CD4-positive, alpha-beta T cell treated with Interleukin-6 at 100 ng/mL for 8 hours (primary cell): ENCODE measurements at regions not wholly inside any gene's neighbourhood (a gene's known extent, or its start where the extent isn't known, plus 50 kb on each side); places are given as distances from the start of the nearest gene placed in this dataset.
"Not testable (repeated sequence)": the region's sequence is repeated elsewhere in the genome, so short reads cannot be mapped to it uniquely, and the experiment has no call there.

ENCODE experiments used
- DNase-seq: peaks from one replicate; pipeline ENCODE4 v3.0.0-alpha.2; 2020; ENCODE audit warnings: mixed read lengths, low spot score

DNA sequence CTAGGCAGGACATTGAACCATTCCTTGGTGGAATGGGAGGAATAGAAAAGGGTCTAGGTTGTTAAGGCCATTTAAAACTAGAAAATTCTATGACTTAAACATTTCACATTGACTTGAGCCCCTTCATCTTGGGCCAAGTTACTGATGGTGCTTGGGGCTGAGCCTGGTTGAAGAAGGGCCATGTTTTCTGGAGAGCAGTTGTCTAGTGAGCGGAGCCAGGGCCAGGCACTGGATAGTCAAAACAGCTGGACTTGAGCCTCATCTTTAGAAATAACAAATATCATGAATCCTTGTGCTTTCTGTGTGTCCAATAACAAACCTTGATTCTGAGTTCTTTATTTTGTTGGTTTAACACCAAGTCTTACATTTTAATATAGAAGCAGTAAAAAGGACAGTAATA is 134.6 kb upstream of the TCF21 start:
- DNase-seq = no peak

DNA sequence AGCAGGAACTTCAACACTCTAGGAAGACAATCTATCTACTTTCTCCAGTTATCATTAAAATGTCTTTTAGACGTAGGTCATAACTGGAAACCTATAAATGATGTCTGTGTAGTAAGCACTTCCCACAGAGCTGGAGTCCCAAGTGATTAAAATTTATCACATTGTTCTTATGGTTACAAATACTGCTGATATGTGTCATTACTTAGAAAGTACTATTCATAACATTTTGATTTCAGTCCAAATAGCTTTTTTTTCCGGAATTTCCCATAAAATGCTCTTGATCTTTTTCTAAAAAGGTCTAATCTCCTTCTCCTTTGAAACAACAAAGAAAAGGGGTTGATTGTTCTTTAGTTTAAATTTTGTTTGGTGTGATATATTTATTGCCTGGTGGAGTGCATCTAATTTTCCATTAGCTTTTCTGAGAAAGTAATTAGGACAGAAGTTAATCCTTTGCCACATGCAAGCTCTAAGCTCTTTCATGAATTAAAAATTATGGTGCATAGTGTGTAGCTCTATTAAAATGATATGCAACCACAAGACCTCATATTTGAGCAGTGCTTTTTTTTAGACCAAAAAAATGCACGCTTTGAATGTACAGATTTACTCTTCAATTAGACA is 132.7 kb upstream of the TCF21 start:
- no peak for DNase-seq

- no peak for DNase-seq
These were observed 131.6 kb upstream of the TCF21 start for GRCh38 chr6:133757335-133757734.

GRCh38 chr6:133758815-133759335 is 130.0 kb upstream of the TCF21 start:
- no peak for DNase-seq

- no peak for DNase-seq
These were observed 129.4 kb upstream of the TCF21 start for GRCh38 chr6:133759524-133759923.

GRCh38 chr6:133761706-133762105 is 127.2 kb upstream of the TCF21 start:
- no peak for DNase-seq

DNA sequence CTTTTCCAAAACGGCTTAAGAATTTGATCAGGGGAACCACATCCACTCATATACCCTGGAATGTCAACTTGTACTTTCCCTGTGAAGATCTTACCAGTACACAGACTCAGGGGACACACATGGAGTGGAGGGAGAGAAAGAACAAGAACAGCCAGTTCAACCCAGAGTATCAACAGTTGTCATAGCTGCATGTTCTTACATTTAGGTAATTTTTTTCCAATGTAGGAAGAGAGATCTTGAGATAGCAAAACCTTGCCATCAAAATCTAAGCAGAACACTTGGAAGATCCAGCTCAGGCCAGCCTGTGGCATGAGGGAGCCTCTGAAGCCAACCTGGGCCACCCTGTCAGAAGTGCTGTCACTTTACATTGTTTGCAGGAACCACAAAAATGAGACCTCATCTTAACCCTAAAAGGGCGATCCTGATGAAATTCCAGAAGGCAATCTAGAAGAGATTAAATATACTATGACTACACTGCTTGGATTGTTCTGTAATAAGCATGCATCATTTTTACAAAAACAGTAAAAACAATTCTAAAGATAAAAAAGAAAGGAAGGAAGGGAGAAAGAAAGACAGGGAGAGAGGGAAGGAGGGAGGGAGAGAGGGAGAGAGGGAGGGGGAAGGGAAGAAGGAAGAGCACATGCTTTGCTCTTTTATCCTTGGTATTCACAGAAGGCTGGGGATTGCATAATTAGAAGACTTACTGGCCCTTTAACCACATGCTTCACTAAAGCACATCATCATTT is 124.7 kb upstream of the TCF21 start:
- DNase-seq = no peak

GRCh38 chr6:133764754-133765208 is 124.1 kb upstream of the TCF21 start:
- no peak for DNase-seq

DNA sequence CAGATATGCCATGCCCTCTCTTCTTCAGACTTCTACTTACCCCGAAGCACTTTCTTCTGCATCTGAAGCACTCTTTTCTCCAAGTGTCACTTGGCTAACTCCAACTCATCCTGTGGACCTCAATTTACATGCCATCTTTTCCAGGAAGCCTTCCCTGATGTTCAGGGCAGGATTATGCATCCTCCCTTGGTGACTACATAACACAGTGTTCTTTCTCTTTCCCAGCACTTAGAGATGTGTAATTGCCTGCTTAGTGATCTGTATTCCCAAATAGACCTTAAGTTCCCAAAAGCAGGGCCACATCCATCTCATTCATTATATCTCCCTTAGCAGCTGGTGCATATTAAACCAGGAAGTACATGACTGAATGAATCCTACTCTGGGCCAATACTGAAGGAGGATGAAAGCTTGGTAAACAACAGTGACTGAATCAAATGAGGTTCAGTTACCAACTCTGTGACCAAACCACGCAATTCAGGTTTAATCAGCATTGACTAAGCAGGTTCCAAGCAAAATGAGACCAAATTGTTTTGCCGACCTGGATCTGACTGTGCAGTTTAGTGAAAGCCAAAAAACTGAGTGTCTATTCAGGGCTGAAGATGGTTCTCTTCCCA is 121.4 kb upstream of the TCF21 start:
- no peak for DNase-seq

DNA sequence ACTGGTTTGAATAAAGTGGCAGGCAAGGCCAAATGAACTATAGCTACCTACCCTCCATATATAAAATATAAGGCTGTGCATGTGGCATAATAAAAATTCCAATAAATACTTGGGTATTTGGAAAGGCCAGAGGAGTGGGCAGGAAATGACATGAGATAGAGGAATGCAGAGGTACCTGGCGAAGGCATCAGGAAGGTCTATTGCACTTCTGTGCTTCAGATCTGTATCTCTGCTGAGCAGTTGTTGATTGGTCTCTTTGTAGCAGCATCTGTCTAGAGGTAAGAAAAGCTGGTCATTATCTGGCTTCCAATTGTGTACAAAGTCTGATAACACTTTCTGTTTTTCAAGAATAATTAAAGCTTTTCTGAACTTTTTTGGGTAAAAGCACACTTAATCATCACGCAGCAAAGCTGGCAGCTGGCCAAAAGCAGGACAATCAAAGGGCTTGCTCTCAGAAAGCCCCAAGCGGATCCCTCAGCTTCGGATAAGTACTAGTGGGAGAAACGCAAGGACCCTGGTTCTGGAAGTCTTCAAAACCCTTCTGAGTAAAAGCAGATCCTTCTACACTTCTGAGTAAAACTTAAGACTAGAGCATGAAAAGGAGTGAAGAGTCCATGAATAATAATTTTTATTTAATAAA is 120.1 kb upstream of the TCF21 start:
- DNase-seq = no peak

DNA sequence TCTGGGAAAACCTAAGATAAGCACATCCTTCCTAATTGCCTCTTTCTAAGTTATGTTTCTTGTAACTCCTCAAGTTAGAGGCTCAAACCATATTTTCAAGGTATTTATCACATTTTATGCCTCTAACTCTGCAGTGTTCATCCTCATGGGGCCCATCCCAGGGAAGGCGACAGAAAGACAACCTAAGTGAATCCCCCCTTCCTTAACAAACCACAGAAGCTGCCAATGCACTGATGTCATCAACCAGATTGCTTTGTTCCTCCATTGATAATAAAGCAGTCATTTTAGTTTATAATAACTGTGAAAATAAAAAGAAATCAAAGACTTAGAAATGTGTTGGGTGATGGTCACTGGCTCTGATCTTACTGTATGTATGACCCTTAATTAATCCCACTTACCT is 119.5 kb upstream of the TCF21 start:
- DNase-seq = no peak

DNA sequence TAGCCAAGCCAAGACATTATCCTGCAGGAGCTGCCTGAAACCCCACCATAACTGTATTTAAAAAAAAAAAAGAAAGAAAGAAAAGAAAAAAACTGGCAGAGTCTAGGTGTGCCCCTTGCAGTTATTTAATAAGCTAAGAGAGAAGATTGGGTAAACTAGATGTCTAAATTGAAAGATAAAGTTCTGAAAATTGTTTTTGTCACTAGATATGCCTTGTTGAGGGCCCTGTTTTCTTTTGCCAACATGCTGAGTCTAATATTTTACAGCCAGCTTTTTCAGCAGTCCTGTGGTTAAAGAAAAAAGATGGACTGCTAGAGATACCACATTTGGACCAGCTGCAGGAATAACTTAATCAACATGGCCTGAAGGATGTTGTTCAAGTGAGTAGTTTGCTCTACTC is 116.3 kb upstream of the TCF21 start:
- DNase-seq = no peak

DNA sequence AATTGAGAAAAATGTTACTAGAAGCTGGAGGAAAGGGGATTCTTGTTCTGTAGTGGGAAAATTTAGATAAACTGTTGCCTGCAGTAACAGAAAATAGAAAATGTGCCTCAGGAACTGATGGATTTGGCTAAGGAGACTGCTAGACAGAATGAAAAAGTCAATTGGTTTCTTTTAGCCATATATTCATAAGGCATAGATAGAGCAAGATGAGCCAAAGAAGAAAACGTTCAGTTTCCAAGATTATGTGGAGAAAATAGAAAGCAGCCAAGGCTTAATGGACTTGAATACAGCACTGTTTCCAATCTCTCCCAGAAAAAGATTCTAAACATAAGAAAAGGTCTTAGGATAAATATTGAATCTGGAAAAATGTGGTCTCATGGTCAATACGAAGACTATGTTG is 115.1 kb upstream of the TCF21 start:
- no peak for DNase-seq

GRCh38 chr6:133774356-133774755 is 114.6 kb upstream of the TCF21 start:
- no peak for DNase-seq

DNA sequence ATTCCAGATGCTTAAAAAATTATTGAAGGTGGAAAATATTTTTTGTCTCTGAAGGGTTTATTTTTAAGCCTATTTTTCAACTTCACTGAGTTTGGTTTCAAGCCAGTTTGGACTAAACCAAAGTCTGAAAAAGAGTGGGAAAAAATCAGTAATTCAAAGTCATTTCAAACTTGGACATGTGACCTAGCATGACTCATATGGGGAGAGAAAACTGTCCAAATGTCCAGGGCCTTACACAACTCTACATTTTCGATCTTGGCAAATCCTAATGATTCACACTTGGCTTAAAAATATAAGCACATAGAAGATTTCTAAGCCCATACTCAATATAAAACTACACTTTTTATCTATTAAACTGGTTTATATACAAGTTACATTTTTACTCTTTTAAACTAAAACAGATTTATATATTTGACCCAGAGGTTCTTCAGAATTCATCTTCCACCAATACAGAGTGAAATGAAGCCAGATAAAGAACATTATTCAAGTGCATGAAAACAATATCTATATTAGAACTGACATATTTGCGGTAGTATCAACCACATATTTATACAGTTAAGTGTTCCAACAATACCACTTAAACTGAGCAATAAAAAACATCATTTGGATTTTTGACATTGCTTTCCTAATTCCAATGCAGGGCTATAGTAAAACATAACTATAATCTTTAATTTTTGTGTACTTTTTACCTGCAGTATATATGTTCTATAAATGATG is 110.3 kb upstream of the TCF21 start:
- DNase-seq = no peak

- DNase-seq = no peak
These were observed 108.8 kb upstream of the TCF21 start for GRCh38 chr6:133779916-133780695.

DNA sequence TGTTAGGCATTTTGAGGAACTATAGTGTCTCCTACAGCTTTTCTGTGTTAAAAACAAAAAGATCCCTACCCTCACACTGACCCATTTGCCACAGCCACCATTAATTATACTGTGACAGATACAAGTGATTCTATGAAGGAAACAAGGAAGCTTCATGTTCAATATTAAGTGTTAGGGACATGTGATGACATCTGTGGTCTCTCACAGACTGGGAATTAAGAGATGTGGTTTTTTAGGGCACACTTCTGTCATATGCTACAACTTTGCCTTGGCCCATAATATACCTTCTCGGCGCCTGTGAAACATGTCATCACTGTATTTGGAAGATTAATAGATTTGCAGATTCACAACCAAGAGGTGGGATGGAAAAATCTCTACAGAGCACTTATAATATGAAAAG is 102.9 kb upstream of the TCF21 start:
- DNase-seq = no peak

- DNase-seq = no peak
These were observed 101.8 kb upstream of the TCF21 start for GRCh38 chr6:133787122-133787521.

- no peak for DNase-seq
These were observed 100.9 kb upstream of the TCF21 start for GRCh38 chr6:133787859-133788505.

- DNase-seq = no peak
These were observed 100.4 kb upstream of the TCF21 start for GRCh38 chr6:133788556-133788955.

DNA sequence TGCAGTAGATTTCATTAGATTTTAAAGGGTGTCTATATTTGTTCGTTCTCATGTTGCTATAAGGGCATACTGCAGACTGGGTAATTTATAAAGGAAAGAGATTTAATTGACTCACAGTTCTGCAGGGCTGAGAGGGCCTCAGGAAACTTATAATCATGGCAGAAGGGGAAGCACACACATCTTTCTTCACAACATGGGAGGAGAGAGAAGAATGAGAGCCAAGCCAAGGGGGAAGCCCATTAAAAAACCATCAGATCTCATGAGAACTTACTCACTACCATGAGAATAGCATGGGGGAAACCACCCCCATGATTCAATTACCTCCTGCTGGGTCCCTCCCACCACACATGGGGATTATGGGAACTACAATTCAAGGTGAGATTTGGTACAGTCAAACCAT is 99.5 kb upstream of the TCF21 start:
- DNase-seq = not testable (repeated sequence)
